ENCODE measurements at regions not wholly inside any gene's neighbourhood (a gene's known extent, or its start where the extent isn't known, plus 50 kb on each side); places are given as distances from the start of the nearest gene placed in this dataset.

DNA sequence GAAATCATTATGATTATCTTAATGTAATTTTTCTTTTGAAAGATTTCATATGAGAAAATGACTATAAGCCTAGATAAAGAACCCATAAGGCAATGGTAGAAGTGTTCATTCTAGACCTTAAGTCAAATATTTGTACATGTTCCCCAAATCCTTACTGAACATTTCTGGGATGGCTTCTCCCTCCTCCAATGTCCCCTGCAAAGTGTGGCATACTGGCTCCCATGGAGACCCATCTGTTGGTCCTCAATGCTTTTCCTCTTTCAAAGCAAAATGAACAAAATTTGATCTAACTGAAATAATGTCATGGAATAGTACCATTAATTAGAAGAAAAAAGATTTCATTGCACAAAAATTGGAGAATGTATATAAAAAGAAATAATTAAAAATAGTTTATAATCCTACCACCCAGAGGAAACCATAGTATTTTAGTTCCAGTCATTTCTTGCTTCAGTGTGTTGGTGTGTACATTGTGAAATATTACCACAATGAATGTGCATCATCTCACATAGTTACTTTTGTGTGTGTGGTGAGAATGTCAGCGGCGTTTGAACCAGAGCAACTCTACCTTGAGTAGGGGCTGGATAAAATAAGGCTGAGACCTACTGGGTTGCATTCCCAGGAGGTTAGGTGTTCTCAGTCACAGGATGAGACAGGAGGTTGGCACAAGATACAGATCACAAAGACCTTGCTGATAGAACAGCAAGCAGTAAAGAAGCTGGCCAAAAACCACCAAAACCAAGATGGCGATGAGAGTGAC lies 181.3 kb downstream of the UXS1 start:
- Histone ChIP-seq H3K4me1 (ENCODE audit: control insufficient read depth, insufficient read depth, low read length) (no peaks in the 10 kb centered on the region), H3K27ac (ENCODE audit: insufficient read depth, low read length) (no peak overlapping the region), H3K4ac (ENCODE audit: low read depth, low read length) (no peak overlapping the region), H2AFZ (replicated peaks; ENCODE audit: low read length, poor library complexity) (no peak overlapping the region), H4K20me1 (ENCODE audit: insufficient read depth, low read length) (no peaks in the 10 kb centered on the region), H2BK120ac (ENCODE audit: low read depth, low read length) (no peak overlapping the region), H3K9me3 (ENCODE audit: control insufficient read depth, insufficient read depth, low read length) (no peaks in the 10 kb centered on the region), H3K27me3 (ENCODE audit: control insufficient read depth, insufficient read depth, low read length) (peaks cover 2% of the 10 kb centered on the region; the same call in 1 of the 2 replicates), H2BK20ac (ENCODE audit: low read depth, low read length) (no peak overlapping the region), H2BK15ac (ENCODE audit: low read depth, low read length) (no peak overlapping the region), H3K79me1 (ENCODE audit: low read depth in 1 of 2, low read length in 2 of 2) (no peaks in the 10 kb centered on the region), H4K91ac (ENCODE audit: insufficient read depth, low read depth, low read length) (no peak overlapping the region), H3K36me3 (ENCODE audit: control insufficient read depth, insufficient read depth, low read length) (no peaks in the 10 kb centered on the region), H3K9ac (ENCODE audit: low read depth, low read length) (no peak overlapping the region), H3K56ac (ENCODE audit: extremely low read depth, insufficient read depth, low read length) (no peak overlapping the region), H3K4me3 (ENCODE audit: insufficient read depth, low read depth, low read length) (no peak overlapping the region), H2AK9ac (replicated peaks; ENCODE audit: low read depth, low read length, poor library complexity) (no peak overlapping the region), H3K9me1 (ENCODE audit: insufficient read depth, low read length) (no peaks in the 10 kb centered on the region), H3K14ac (replicated peaks; ENCODE audit: low read depth, low read length) (no peak overlapping the region), H4K5ac (ENCODE audit: low read depth, low read length) (no peak overlapping the region), H4K8ac (ENCODE audit: low read depth in 2 of 2, low read length in 2 of 2) (no peak overlapping the region), H3K4me2 (ENCODE audit: low read depth, low read length) (no peak overlapping the region), H3K18ac (ENCODE audit: low read depth, low read length) (no peak overlapping the region), H3K23ac (ENCODE audit: low read depth, low read length) (no peak overlapping the region), H2BK5ac (ENCODE audit: low read depth, low read length, poor library complexity, severe bottlenecking) (no peak overlapping the region), H2AK5ac (ENCODE audit: low read depth, low read length) (no peak overlapping the region)
- BruUV-seq (replicated peaks): no TSS peak
- TF ChIP-seq NFE2L2 (IDR thresholded peaks at IDR 0.05; ENCODE audit: low read depth, low read length) (no peak), SMC3 (IDR thresholded peaks at IDR 0.05; ENCODE audit: low read depth, low read length) (no peak), USF2 (IDR thresholded peaks at IDR 0.05; ENCODE audit: low read depth, low read length) (no peak), CHD1 (IDR thresholded peaks at IDR 0.05; ENCODE audit: low read depth, low read length) (no peak), CEBPB (IDR thresholded peaks at IDR 0.05; ENCODE audit: low read depth, low read length) (no peak), RCOR1 (IDR thresholded peaks at IDR 0.05; ENCODE audit: insufficient replicate concordance, low read length) (no peak), RFX5 (IDR thresholded peaks at IDR 0.05; ENCODE audit: low read depth, low read length) (no peak), BHLHE40 (IDR thresholded peaks at IDR 0.05; ENCODE audit: low read depth, low read length) (no peak), FOS (IDR thresholded peaks at IDR 0.05; ENCODE audit: low read depth, low read length) (no peak), MAZ (IDR thresholded peaks at IDR 0.05; ENCODE audit: borderline replicate concordance, low read depth, low read length) (no peak), MAFK (IDR thresholded peaks at IDR 0.05; ENCODE audit: low read depth, low read length) (no peak)
- TF ChIP-seq, protein P1, sequence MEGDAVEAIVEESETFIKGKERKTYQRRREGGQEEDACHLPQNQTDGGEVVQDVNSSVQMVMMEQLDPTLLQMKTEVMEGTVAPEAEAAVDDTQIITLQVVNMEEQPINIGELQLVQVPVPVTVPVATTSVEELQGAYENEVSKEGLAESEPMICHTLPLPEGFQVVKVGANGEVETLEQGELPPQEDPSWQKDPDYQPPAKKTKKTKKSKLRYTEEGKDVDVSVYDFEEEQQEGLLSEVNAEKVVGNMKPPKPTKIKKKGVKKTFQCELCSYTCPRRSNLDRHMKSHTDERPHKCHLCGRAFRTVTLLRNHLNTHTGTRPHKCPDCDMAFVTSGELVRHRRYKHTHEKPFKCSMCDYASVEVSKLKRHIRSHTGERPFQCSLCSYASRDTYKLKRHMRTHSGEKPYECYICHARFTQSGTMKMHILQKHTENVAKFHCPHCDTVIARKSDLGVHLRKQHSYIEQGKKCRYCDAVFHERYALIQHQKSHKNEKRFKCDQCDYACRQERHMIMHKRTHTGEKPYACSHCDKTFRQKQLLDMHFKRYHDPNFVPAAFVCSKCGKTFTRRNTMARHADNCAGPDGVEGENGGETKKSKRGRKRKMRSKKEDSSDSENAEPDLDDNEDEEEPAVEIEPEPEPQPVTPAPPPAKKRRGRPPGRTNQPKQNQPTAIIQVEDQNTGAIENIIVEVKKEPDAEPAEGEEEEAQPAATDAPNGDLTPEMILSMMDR (conservative IDR thresholded peaks at IDR 0.05; ENCODE audit: low read depth, low read length): no peak
- TF ChIP-seq, protein P2, sequence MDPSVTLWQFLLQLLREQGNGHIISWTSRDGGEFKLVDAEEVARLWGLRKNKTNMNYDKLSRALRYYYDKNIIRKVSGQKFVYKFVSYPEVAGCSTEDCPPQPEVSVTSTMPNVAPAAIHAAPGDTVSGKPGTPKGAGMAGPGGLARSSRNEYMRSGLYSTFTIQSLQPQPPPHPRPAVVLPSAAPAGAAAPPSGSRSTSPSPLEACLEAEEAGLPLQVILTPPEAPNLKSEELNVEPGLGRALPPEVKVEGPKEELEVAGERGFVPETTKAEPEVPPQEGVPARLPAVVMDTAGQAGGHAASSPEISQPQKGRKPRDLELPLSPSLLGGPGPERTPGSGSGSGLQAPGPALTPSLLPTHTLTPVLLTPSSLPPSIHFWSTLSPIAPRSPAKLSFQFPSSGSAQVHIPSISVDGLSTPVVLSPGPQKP (IDR thresholded peaks at IDR 0.05; ENCODE audit: borderline replicate concordance, low read depth, low read length): no peak
- ChIA-PET POLR2A (ENCODE audit: unreplicated experiment) (no interaction called here), CTCF (no interaction called here)
- DNase-seq (no peak), ATAC-seq (ENCODE audit: low read depth) (no peak)
- intact Hi-C loops (cut with micrococcal nuclease) (no loop called here), dilution Hi-C loops (cut with HindIII; ENCODE audit: low sequenced_read_pairs, unreplicated experiment) (no loop called here), in situ Hi-C loops (cut with MboI; ENCODE audit: low sequenced_read_pairs) (no loop called here)
- WGBS, 2 experiments (ENCODE audit: extremely low coverage in 2 of 2, insufficient read length in 1 of 2): no CpG with 5 or more reads among the region's 3 CpGs
